GM12872 (cell line): ENCODE measurements at regions not wholly inside any gene's neighbourhood (a gene's known extent, or its start where the extent isn't known, plus 50 kb on each side); places are given as distances from the start of the nearest gene placed in this dataset.

ENCODE experiments used
- CTCF ChIP-seq: IDR thresholded peaks from 3 replicates; pipeline ENCODE4 v1.5.1; 2011; ENCODE audit warnings: low read depth, mild to moderate bottlenecking, low read length, moderate library complexity; ENCODE audit not compliant: insufficient read depth

GRCh38 chr3:83477563-83477962 lies 1481.2 kb upstream of the CADM2 start:
- TF ChIP-seq CTCF: no peak

- no peak for TF ChIP-seq CTCF
These were observed 1476.3 kb upstream of the CADM2 start for GRCh38 chr3:83482402-83483070.

- no peak for TF ChIP-seq CTCF
These were observed 1462.3 kb upstream of the CADM2 start for GRCh38 chr3:83496462-83496861.

GRCh38 chr3:83498361-83499016 lies 1460.3 kb upstream of the CADM2 start:
- TF ChIP-seq CTCF: no peak

- no peak for TF ChIP-seq CTCF
These were observed 1458.4 kb upstream of the CADM2 start for GRCh38 chr3:83500422-83500821.

GRCh38 chr3:83500931-83501330 lies 1457.9 kb upstream of the CADM2 start:
- no peak for TF ChIP-seq CTCF

GRCh38 chr3:83513051-83513450 lies 1445.7 kb upstream of the CADM2 start:
- no peak for TF ChIP-seq CTCF
